Omental fat pad (tissue), 3 donors: ENCODE measurements at regions not wholly inside any gene's neighbourhood (a gene's known extent, or its start where the extent isn't known, plus 50 kb on each side); places are given as distances from the start of the nearest gene placed in this dataset.

ENCODE experiments used
- ATAC-seq: fragments of 150-250 bp; one replicate; pipeline ENCODE4 v1.9.1; 2016; ENCODE audit warnings: mild to moderate bottlenecking, moderate library complexity; ENCODE audit not compliant: low FRiP score
- DNase-seq: peaks from one replicate; pipeline ENCODE4 v3.0.0-alpha.2; 2019; ENCODE audit warnings: low spot score
- TF ChIP-seq, protein P1 (sequence below), 3 donors: fragments of 450-650 bp; IDR thresholded peaks; one replicate each; pipeline ENCODE4 v1.5.1; 2016 to 2017; ENCODE audit warnings: antibody characterized with exemption in 3 of 3, mild to moderate bottlenecking in 3 of 3, moderate library complexity in 2 of 3

GRCh38 chr14:61211476-61212255 is 69.5 kb downstream of the TMEM30B start:
- TF ChIP-seq, protein P1, sequence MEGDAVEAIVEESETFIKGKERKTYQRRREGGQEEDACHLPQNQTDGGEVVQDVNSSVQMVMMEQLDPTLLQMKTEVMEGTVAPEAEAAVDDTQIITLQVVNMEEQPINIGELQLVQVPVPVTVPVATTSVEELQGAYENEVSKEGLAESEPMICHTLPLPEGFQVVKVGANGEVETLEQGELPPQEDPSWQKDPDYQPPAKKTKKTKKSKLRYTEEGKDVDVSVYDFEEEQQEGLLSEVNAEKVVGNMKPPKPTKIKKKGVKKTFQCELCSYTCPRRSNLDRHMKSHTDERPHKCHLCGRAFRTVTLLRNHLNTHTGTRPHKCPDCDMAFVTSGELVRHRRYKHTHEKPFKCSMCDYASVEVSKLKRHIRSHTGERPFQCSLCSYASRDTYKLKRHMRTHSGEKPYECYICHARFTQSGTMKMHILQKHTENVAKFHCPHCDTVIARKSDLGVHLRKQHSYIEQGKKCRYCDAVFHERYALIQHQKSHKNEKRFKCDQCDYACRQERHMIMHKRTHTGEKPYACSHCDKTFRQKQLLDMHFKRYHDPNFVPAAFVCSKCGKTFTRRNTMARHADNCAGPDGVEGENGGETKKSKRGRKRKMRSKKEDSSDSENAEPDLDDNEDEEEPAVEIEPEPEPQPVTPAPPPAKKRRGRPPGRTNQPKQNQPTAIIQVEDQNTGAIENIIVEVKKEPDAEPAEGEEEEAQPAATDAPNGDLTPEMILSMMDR (IDR thresholded peaks at IDR 0.05): no peak
- no peak for ATAC-seq

GRCh38 chr14:61203081-61203753 is 77.9 kb downstream of the TMEM30B start:
- ATAC-seq: no peak
- TF ChIP-seq, protein P1 (IDR thresholded peaks at IDR 0.05): no peak
- DNase-seq: no peak

More at GRCh38 chr14:61211476-61212255, 69.5 kb downstream of the TMEM30B start:
- DNase-seq: no peak

DNA sequence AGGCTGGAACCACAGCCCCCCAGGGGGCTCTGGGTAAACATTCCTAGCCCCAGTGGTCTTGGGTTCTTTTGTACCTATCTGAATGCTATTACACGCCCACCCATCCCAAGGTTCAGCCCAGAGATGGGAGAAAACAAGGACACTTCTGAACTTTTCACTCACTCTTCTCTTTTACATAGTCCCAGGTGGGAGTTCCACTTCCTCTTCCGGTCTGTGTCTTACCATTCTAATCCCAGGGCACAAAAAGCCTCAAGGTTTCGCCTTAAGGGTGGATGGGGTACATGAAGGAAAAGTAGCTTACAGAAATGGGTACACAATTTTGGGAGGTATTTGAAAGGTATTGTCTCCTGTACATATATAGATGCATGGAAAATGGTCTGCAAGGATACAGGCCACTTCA is 79.0 kb downstream of the TMEM30B start:
- ATAC-seq (no peak), DNase-seq (no peak)
- TF ChIP-seq, protein P1 (IDR thresholded peaks at IDR 0.05): no peak

DNA sequence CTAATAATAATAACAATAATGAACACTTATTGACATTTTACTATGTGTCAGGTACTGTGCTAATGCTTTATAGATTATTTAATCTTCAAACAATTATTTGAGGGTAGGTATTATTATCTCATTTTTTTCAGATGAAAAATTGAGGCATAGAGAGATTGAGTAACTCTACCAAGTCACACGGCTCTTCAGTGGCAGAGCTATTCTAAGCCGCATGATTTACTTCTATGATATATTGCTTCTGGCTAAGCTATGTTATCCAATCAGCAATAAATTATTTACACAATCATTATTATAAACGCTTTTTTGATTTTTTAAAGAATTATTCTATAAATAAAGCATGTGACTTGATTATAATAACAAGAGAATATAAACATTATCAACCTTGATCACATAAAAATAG is 80.0 kb downstream of the TMEM30B start:
- ATAC-seq (no peak), DNase-seq (no peak)
- TF ChIP-seq, protein P1 (IDR thresholded peaks at IDR 0.05): no peak

DNA sequence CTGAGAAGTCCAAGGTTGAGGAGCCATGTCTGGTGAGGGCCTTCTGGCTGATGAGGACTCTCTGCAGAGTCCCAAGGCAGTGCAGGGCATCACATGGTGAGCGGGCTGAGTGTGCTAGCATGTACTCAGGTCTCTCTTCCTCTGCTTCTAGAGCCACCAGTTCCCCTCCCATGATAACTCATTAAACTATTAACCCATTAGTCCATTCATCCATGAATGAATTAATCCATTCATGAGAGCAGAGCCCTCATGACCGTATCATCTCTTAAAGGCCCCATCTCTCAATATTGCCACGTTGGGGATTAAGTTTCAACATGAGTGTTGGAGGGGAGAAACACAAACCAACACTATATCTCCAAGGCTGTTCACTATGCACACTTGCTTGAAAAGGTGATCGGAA is 83.7 kb downstream of the TMEM30B start:
- ATAC-seq (no peak), DNase-seq (no peak)
- TF ChIP-seq, protein P1 (IDR thresholded peaks at IDR 0.05): no peak

GRCh38 chr14:61196792-61197191 is 84.3 kb downstream of the TMEM30B start:
- ATAC-seq: no peak
- TF ChIP-seq, protein P1 (IDR thresholded peaks at IDR 0.05): no peak
- DNase-seq: no peak

DNA sequence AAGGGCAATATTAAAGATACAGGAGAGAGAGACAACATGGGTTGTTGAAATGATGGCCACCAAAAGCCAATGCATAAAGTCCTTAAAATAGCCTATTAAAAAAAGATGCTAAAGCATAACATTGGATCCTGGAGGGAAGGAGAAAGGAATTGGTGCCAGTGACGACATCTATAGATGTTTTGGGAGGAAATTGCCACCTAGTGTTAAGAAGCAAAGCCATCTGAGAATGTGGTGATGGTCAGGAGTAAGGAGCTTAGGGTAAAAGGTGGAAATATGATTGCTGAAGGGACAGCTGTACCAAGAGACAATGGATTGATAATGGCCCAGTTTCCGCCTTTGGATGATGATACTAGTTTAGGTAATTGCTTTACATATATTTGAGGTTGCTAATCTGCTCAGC is 85.1 kb downstream of the TMEM30B start:
- ATAC-seq (no peak), DNase-seq (no peak)
- TF ChIP-seq, protein P1 (IDR thresholded peaks at IDR 0.05): no peak
